Right renal cortex interstitium (tissue), 3 donors: ENCODE measurements at regions not wholly inside any gene's neighbourhood (a gene's known extent, or its start where the extent isn't known, plus 50 kb on each side); places are given as distances from the start of the nearest gene placed in this dataset.

Experiments
- DNase-seq, 3 donors: peaks; one replicate each; pipeline ENCODE4 v3.0.0-alpha.2; 2013; ENCODE audit warnings: low read depth in 3 of 3, low spot score in 2 of 3

DNA sequence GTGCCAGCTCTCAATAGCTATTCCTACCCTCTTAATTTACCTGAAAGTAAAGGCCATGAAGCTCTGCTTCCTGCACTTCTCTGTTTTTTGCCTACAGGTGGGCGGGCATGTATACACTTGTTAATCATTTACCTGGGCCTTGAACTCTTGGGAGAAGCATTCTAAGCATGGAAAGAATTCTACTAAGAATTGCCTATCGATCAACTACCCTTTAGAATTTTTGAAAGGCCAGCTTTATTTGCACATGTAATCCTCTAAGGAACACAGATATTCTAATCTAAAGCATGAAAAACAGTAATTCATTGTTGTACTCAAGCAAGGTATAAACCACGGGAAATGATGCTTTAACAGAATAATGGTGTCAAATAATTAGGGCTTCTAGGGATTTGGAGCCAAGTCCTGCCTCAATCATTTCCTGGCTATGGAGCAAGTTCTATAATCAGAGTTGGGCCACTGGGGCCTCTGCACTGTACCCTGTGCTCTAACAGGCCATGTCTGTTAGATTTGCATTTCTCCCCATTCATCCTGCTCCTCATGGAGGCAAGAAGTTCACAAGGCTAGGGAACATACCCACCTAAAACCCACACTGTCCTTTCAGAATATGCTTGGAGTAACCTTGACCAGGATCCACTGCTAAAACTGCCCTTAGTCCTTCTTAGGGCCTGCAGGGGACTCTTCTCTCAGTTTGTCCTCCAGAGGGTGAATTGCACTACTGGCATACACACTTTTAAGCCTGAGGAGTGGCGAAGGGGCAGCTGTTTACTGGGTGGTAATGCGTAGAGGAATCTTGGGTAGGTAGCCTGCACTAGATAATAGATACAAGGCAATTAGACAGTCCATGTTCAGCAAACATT is 276.4 kb upstream of the JAG1 start:
- DNase-seq: no peak

DNA sequence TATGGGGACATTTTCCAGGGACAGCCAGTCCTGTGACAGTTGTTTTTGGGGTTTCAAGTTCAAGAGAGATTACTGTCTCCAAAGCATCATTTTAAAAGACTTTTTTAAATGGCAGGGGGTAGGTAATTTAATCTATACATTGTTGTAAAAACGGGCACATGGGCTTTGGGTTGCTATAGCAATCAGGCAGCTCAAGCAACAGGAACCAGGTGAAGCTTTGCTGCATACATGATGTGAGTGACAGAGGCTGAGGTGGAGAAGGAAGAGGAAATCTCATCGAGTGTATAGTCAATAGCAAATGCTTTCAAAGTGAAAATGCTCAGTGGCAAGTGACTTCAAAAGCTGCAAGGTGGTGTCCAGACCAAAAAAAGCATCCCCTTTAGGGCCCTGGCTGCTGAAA is 277.4 kb upstream of the JAG1 start:
- no peak for DNase-seq

DNA sequence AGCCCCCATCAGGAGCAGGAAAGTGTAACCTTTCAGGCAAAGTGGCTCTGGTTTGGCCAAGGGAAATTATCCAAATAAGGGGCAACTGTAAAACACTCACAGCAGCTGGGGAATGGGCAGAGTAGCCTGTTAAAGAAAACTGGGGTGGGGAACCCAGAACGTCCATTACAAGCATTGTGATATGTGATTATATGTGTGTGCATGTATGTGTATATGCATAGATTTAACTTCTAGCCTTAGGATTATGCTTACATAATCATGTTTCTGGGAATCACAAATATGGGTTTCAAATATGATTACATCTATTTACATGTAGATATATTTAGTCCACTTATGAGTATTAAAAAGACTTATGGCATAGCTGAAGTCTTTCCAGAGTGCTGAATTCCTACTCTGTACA is 278.1 kb upstream of the JAG1 start:
- DNase-seq: no peak

DNA sequence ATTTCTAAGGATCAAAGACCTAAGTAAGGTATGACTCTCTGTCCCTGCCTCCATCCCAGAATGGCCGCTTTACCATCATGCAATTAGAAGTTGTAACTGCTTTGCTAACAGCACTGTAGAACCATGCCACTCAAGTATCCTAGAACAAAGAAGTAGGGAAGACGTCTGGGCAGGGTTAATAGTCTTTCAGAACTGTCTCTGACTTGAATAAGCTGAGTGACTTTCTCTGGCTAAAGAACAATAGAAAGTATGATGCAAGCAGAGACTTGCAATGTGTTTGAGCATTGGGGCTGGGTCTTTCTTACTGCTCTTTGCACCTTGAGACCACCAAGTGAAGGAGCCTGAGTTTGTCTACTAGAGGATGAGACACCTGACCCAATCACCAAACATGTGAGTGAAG is 279.6 kb upstream of the JAG1 start:
- no peak for DNase-seq

DNA sequence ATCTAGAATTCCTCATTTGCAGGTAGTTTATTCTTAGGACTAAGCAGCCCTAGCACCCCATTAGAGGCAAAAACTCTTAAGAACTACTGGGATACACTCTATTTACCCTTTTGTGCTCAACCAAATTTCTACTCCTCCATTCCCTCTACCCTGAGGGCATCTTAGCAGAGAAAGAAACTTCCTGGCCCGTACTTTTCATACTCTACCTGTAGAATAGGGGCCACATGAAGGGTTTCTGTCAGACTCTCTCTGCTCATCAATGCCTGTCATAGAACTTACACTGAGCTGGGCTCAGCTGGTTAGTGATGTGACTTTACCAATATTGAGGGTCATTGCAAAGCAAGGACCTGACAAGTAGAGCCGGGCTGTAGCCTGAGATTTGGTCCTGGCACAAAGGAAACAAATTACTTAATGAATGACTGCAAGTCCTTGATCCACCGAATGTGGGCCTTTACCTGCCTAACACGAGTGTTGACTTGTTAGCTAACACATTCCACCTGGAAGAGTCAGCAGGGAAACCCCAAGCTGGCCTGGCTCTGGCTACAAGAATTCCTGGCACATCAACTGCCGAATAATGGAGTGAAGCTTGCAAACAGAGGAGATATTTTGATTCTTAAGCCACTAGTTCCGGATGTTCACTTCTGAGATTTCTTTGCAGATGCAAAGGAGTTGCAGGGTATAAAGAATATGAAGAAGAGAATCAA is 280.5 kb upstream of the JAG1 start:
- no peak for DNase-seq

DNA sequence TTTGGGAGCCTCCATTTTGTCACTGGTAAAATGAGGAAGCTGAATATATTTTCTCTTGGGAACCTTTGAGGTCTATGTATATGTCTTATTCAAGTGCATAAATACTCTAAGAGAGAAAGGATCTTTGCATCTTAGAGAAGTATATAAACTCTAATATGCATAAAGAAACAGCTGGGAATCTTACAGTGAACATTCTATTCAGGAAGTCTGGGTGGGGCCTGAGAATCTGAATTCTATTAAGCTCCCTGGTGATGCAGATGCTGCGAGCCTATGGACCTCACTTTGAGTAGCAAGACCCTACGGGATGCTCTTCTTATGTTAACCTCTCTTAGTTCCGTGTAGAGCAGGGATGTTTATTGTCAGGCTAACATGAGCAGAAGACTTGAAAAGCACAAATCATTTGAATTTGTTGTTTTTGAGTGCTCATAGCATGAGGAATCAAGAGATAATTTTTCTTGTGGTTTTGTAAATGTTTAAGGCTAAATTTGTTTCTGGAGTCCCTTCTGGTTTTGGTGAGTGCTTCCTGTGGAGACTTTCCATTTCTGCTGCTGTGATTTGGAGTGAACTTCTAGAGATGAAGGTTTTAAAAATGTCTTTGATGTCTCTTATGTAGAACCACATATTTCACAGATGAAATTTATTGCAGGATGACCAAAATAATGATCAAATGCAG is 281.2 kb upstream of the JAG1 start:
- DNase-seq: no peak

DNA sequence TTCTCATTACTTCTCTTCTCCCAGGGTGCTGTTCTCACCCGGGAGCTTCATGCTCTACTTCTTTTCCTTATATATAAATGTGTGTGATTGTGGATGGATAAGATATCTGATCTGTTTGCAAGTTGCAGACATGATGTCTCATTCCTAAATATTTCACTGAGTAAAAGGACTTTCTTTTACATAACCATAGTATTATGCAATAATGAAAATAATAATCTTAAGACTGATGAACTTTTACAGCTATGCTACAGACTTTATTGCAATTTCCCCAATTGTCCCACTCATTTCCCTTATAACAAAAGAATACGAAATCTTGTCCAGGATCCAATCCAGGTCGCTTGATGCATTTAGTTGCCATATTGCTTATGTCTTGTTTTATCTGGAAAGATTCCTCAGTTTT is 284.5 kb upstream of the JAG1 start:
- no peak for DNase-seq

DNA sequence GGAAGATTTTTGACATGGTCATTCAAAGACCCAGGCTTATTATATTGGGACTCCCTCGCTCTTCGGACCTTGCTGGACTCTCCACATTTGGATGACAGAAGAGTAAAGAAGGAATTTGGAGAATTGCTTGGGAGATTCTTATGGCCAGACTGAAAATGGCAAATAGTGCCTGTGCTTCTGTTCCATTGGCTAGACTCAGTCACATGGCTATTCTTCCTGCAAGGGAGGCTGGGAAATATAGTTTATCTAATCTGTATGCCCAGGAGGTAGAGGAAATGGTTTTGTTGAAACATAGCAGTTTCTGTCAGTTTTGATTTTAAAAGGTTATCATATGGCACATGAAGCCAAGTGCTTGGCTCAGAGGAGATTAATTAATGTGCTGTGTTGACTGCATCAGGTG is 286.6 kb upstream of the JAG1 start:
- DNase-seq: no peak

DNA sequence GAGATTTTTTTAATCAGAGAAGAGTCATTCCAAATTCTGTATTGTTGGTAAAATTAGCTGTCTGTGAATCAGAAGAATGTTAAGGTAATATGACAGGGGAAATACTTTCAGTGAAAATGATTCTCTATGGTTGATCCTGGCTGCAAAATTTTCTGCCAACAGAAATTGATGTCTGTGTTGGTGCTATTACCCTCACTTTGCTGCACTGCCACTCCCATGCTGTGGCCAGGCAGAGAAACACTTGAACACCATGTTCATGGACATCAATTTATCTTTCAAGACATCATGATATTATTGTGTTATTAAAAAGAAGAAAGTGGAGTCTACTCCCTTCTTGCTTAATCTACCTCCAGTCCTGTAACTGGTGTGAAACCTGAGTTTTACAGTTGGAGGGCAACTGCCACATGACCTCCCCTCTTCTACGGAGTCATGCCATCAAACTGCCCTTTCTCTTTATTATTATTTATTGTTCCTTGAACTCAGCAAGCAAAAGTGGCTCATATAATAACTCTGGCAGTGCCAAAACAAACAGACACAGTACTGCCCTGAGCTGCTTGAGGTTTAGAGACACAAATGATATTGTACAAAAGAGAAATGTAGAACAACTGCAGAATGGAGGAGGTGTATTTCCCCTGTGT is 288.0 kb upstream of the JAG1 start:
- DNase-seq: no peak

DNA sequence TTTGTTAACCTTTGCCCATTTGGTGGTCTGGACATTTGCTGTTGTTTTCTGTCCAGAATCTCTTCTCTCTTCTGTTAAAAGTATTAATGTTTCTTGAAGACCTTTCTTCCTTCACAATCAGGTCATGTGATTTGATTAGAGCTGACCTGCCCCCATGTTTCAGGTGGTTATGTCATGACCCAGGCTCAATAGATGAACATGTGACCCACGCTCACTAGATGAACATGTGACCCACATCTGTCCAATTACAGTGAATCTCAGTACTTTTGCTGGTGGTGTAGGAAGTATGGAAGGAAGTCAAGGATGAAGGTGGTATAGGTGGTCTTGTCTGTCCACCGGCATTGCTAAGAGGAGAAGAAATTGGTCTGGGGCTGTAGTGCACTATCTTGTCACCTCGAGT is 289.1 kb upstream of the JAG1 start:
- DNase-seq: no peak

DNA sequence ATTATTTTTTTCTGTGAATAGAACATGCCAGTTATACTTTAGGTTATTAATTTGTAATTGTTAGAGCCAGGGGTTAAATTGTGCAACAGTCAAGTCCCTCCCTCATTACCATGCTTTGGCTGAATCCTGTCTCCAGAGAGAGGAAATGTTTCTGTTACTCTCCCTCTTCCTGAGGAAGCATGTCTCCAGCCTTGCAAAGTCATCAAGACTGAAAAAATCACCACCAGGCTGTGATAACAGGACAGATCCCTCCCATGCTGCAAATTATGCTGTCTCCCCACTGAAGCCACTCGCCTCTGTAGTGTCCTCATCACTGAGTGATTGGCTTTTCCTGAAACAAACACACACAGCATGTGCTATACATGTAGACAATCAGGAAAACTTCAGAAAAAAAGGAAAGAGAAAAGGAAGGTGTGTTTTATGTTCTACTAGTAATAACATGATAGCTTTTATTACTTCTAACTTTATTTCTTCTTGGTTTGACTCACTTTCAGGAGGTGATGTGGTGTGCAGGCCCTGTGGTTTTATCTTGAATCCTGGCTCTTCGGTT is 290.0 kb upstream of the JAG1 start:
- DNase-seq: no peak

DNA sequence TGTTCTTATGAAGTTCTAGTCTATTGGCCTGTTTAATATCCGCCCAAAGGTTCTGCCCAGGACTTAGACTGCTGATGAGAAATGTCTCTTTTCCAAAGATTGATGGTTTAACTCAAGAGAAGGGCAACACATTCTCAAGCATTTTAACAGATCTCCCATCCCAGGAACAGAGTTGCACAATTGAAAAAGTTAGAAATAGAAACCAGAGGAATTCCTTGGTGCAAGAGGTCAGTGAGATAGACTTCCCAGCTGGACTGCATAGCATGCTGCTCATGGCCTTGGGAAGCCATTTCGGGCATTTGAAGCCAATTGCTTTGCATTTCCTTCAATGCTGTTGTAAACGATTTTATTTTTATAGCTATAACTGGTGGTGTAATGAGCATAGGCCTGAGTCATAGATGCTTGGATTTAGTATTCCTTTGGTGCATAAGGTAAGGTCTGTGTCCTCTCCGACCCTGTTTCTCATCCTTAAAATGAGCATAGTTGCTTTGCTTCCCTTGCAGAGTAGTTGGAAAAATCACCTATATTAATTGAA is 292.2 kb upstream of the JAG1 start:
- no peak for DNase-seq

DNA sequence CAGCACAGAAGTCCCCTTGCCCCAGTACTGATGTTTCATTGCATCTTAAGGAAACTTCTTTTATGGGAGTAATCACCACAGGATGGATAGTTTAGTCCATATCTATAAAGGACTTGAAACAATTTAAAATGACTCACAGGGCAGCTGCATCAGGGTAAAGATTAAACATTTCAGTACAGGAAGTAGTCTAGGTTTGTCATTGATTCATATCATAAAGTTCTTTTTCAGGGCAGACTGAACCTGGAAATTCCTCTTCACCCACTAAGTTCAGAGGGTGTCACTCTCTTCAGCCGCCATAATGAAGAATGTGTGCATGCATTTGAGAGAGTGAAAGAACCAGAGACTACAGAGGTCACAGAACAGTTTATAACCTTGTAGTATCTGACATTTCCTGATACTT is 296.3 kb upstream of the JAG1 start:
- DNase-seq: no peak

DNA sequence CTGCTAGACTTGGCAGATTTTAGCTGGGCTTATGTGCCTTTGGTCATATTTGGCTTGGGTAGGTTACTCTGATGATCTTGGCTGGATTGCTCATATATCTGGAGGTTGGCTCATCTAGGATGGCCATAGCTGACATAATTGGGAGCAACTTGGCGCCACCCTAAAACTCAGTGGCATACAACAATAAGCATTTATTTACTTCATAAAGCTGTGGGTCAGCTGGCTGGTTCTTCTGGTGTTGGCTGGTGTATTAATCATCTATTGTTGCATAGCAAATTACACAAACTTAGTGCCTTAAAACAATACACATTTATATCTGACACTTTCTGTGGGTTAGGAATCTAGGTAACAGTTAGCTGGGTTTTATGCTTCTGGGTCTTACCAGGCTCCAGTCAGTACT is 297.3 kb upstream of the JAG1 start:
- no peak for DNase-seq

DNA sequence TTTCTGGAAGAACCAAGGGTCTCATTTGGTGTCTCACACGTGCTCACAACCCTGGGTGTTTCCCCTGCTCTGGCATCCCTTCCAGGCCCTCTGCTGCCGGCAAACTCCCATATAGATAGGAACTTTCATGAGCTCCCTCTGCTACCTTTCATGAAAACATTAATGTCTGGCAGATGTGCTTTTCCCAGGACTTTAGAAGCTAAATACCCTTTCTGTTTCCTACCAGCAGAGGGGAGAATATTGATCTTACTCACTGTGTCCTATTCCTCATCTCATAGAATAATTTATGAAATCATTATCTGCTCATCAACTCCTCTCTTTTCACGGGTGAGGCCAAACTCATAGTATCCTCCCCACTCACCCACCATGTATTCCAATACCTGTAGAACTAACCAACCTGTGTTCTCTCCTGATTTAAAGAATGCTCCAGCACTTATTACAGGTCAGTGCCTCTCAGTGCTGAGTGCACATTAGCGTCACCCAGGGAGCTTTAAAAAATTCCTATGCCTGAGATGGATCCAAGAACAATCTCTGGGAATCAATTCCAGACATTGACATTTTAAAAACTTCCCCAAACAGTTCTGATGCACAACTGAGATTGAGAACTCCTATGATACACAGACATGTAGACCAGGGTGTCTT is 298.5 kb upstream of the JAG1 start:
- no peak for DNase-seq

DNA sequence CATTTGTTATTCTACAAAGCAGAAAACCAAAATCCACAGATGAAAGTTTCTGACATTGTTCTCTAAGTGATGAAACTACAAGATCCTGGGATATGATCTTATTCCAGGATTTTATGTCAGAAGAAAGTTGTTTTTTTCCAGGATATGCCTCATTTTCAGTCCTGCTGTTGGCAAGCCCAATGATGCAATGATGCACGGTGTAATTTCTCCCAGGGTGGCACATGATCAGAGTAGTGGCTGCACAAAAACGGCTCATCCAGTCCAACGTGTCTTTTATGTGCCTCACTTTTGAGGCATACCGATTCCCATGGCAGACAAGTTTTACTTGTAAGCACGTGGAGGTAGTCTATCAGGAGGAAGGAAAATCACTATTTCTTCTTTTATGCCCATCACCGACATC is 302.3 kb upstream of the JAG1 start:
- DNase-seq: no peak

DNA sequence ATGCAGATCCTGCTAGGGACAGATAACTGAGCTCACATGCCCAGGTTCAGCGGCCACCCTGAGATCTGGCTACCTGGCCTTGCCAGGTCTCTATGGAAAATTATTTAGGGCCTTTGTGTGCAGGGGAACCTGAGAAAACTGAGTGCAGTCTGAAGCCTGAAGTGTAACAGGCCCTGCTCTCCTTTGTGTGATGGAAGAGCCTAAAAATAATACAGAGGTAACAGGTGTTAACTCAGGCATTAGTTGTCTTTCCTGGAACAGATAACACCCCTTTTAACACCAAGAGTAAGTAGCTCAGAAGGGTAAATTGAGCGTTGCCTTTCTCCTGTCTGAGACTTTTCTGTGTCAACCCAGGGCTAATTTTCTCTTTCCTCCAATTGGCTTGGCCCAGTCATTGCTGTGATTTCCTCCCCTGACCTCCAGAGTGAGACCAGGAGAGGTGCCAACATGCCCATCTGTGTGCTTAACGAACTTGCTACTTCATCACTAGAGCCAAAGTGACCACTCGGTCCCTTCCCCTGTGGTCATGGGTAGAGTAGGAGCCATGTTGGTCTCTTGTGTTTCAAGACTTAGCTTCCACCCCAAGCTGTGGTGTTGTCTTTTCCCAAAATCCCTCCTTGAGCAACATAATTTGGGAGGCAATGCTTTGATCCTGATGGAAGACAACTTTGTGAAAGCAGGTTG is 304.4 kb upstream of the JAG1 start:
- DNase-seq: no peak

DNA sequence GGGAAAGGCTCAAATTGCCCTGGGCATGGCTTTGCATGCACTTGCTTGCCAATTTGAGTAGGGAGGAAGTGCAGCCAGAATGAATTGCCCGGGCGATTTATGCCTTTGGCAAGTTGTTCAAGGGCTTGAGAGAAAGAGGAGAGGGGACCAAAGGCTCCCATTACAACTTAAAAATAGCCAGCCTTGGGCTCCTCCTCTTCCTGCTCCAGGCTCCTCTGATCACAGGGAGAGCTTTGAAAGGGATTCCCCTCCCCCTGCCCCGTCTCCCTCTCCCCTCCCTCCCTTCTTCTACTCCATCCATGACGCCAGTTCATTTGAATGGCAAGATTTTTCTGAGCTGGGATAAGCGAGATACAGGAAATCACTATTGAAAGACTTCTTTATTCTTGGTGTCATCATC is 304.9 kb upstream of the JAG1 start:
- DNase-seq: no peak

DNA sequence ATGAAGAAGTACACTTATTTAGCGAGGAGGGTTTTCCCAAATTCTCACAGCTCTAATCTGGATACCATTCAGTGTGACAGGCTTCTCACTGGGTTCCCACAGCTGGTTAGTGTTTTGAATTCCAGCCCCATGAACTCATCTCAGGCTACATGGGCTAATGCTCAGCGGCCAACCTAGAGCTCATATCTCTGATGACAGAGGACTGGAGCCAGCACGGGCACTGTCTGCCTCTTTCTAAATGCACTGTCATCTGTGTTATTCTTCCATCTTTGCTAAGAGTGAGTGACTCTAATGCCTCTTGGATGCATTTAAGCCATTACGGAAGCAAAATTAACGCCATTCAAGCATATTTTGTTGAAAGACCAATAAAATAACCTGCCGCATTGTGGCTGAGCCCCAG is 308.9 kb upstream of the JAG1 start:
- no peak for DNase-seq

DNA sequence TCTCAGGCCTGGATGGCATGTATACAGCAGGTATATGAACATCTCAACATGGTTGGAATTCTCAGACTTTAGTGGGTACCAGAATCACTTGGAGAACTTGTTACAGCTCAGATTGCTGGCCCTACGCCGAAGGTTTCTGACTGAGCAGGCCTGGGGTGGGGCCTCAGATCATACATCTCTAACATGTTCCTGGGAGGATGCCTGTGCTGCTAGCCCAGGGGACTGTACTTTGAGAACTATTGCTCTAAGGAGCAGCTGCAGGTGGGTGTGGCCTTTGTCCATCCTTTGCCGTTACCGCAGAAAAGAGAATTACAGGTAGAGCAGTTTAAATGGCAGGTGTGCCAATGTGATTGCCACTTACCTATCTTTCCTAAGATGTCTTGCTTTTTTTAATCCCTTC is 310.5 kb upstream of the JAG1 start:
- DNase-seq: no peak
